ENCODE measurements at regions not wholly inside any gene's neighbourhood (a gene's known extent, or its start where the extent isn't known, plus 50 kb on each side); places are given as distances from the start of the nearest gene placed in this dataset.

- TF ChIP-seq CHD7 (IDR thresholded peaks at IDR 0.05; ENCODE audit: insufficient replicate concordance, low read length) (no peak), RXRA (IDR thresholded peaks at IDR 0.05; ENCODE audit: insufficient read depth, low read depth, low read length) (no peak), CEBPB (IDR thresholded peaks at IDR 0.05; ENCODE audit: low read depth, low read length) (no peak), EGR1 (IDR thresholded peaks at IDR 0.05; ENCODE audit: borderline replicate concordance, low read depth, low read length) (no peak), TBP (IDR thresholded peaks at IDR 0.05; ENCODE audit: low read depth, low read length) (no peak), BCL11A (IDR thresholded peaks at IDR 0.05; ENCODE audit: low read depth in 2 of 2, low read length in 2 of 2) (no peak), TEAD4 (IDR thresholded peaks at IDR 0.05; ENCODE audit: low read depth, low read length) (no peak), E2F6 (IDR thresholded peaks at IDR 0.05) (no peak), ASH2L (IDR thresholded peaks at IDR 0.05; ENCODE audit: low read length) (no peak), GTF2F1 (IDR thresholded peaks at IDR 0.05; ENCODE audit: borderline replicate concordance, low read depth, low read length) (no peak), YY1 (IDR thresholded peaks at IDR 0.05; ENCODE audit: low read depth, low read length) (no peak), CHD2 (IDR thresholded peaks at IDR 0.05; ENCODE audit: low read length) (no peak), NANOG (IDR thresholded peaks at IDR 0.05; ENCODE audit: insufficient read depth, low read depth, low read length, poor library complexity, severe bottlenecking) (no peak)
Observed at GRCh38 chr10:21077681-21078080, 180.6 kb upstream of the NEBL start (continued).
